ENCODE measurements at regions not wholly inside any gene's neighbourhood (a gene's known extent, or its start where the extent isn't known, plus 50 kb on each side); places are given as distances from the start of the nearest gene placed in this dataset.

GRCh38 chr4:29632199-29632598, 1088.0 kb upstream of the PCDH7 start:
- TF ChIP-seq ZNF366 (tag by site-specific recombination; conservative IDR thresholded peaks at IDR 0.05) (no peak), PRDM10 (tag by site-specific recombination; IDR thresholded peaks at IDR 0.05) (no peak), REST (tag by site-specific recombination; IDR thresholded peaks at IDR 0.05) (no peak), ZBTB21 (tag by site-specific recombination; IDR thresholded peaks at IDR 0.05) (no peak), ZNF776 (tag by site-specific recombination; IDR thresholded peaks at IDR 0.05; ENCODE audit: borderline replicate concordance) (no peak), ZNF23 (tag by site-specific recombination; IDR thresholded peaks at IDR 0.05; ENCODE audit: borderline replicate concordance) (no peak), ZNF292 (tag by site-specific recombination; IDR thresholded peaks at IDR 0.05; ENCODE audit: borderline replicate concordance, low read depth) (no peak)
- TF ChIP-seq, protein P1, sequence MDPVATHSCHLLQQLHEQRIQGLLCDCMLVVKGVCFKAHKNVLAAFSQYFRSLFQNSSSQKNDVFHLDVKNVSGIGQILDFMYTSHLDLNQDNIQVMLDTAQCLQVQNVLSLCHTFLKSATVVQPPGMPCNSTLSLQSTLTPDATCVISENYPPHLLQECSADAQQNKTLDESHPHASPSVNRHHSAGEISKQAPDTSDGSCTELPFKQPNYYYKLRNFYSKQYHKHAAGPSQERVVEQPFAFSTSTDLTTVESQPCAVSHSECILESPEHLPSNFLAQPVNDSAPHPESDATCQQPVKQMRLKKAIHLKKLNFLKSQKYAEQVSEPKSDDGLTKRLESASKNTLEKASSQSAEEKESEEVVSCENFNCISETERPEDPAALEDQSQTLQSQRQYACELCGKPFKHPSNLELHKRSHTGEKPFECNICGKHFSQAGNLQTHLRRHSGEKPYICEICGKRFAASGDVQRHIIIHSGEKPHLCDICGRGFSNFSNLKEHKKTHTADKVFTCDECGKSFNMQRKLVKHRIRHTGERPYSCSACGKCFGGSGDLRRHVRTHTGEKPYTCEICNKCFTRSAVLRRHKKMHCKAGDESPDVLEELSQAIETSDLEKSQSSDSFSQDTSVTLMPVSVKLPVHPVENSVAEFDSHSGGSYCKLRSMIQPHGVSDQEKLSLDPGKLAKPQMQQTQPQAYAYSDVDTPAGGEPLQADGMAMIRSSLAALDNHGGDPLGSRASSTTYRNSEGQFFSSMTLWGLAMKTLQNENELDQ (tag by site-specific recombination; IDR thresholded peaks at IDR 0.05; ENCODE audit: low read depth) = no peak
- TF ChIP-seq, protein P2, sequence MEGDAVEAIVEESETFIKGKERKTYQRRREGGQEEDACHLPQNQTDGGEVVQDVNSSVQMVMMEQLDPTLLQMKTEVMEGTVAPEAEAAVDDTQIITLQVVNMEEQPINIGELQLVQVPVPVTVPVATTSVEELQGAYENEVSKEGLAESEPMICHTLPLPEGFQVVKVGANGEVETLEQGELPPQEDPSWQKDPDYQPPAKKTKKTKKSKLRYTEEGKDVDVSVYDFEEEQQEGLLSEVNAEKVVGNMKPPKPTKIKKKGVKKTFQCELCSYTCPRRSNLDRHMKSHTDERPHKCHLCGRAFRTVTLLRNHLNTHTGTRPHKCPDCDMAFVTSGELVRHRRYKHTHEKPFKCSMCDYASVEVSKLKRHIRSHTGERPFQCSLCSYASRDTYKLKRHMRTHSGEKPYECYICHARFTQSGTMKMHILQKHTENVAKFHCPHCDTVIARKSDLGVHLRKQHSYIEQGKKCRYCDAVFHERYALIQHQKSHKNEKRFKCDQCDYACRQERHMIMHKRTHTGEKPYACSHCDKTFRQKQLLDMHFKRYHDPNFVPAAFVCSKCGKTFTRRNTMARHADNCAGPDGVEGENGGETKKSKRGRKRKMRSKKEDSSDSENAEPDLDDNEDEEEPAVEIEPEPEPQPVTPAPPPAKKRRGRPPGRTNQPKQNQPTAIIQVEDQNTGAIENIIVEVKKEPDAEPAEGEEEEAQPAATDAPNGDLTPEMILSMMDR (tag by site-specific recombination; IDR thresholded peaks at IDR 0.05) = no peak
